GM21529 (cell line): ENCODE measurements at regions not wholly inside any gene's neighbourhood (a gene's known extent, or its start where the extent isn't known, plus 50 kb on each side); places are given as distances from the start of the nearest gene placed in this dataset.

Source experiments
- ATAC-seq: cut with Tn5 transposase; IDR thresholded peaks from one replicate; pipeline ENCODE4 v1.9.1; 2021; ENCODE audit not compliant: unreplicated experiment

GRCh38 chr13:107767119-107767518, 448.2 kb downstream of the LIG4 start:
- ATAC-seq = no peak

- no peak for ATAC-seq
Observed at GRCh38 chr13:107765724-107766401, 449.5 kb downstream of the LIG4 start.

GRCh38 chr13:107764046-107764445, 451.3 kb downstream of the LIG4 start:
- ATAC-seq = no peak

- ATAC-seq = no peak
Observed at GRCh38 chr13:107753748-107754147, 461.6 kb downstream of the LIG4 start.

GRCh38 chr13:107753291-107753690, 462.0 kb downstream of the LIG4 start:
- no peak for ATAC-seq

GRCh38 chr13:107743983-107744382, 471.4 kb downstream of the LIG4 start:
- ATAC-seq = no peak

- ATAC-seq = no peak
Observed at GRCh38 chr13:107743526-107743925, 471.8 kb downstream of the LIG4 start.

GRCh38 chr13:107743100-107743499, 472.2 kb downstream of the LIG4 start:
- ATAC-seq = no peak

- ATAC-seq = no peak
Observed at GRCh38 chr13:107742544-107742943, 472.8 kb downstream of the LIG4 start.

GRCh38 chr13:107738004-107738403, 477.3 kb downstream of the LIG4 start:
- ATAC-seq = no peak

- ATAC-seq = no peak
Observed at GRCh38 chr13:107736731-107737130, 478.6 kb downstream of the LIG4 start.

- ATAC-seq = no peak
Observed at GRCh38 chr13:107736170-107736569, 479.2 kb downstream of the LIG4 start.

GRCh38 chr13:107734891-107735625, 480.3 kb downstream of the LIG4 start:
- ATAC-seq = no peak

- no peak for ATAC-seq
Observed at GRCh38 chr13:107733276-107733675, 482.1 kb downstream of the LIG4 start.

- no peak for ATAC-seq
Observed at GRCh38 chr13:107730813-107731212, 484.5 kb downstream of the LIG4 start.

- no peak for ATAC-seq
Observed at GRCh38 chr13:107721125-107721869, 494.0 kb downstream of the LIG4 start.

- no peak for ATAC-seq
Observed at GRCh38 chr13:107716741-107717140, 498.6 kb downstream of the LIG4 start.

GRCh38 chr13:107716241-107716640, 499.1 kb downstream of the LIG4 start:
- ATAC-seq = no peak

GRCh38 chr13:107715496-107715895, 499.8 kb downstream of the LIG4 start:
- no peak for ATAC-seq

GRCh38 chr13:107713314-107713713, 502.0 kb downstream of the LIG4 start:
- no peak for ATAC-seq

- ATAC-seq = no peak
Observed at GRCh38 chr13:107712145-107712860, 503.0 kb downstream of the LIG4 start.
